CD8-positive, alpha-beta memory T cell (primary cell): ENCODE measurements at regions not wholly inside any gene's neighbourhood (a gene's known extent, or its start where the extent isn't known, plus 50 kb on each side); places are given as distances from the start of the nearest gene placed in this dataset.

Experiments used
- CTCF ChIA-PET: fragments of 350-600 bp; sonication (Branson Sonifier 250); formaldehyde crosslinking; loops from one replicate; lab custom pipeline; 2021; ENCODE audit warnings: antibody characterized with exemption; lab: Charles Lee
- POLR2A ChIA-PET: fragments of 350-600 bp; sonication (Branson Sonifier 250); formaldehyde crosslinking; loops from one replicate; lab custom pipeline; 2021; ENCODE audit warnings: antibody characterized with exemption; lab: Charles Lee
- DNase-seq, 5 donors: peaks; one replicate each; pipeline versions ENCODE4 v3.0.0 to v3.0.0-alpha.2; 2020 to 2022; ENCODE audit warnings: mixed read lengths in 1 of 5
- H3K27ac ChIP-seq: one replicate; pipeline ENCODE4 v1.7.0; 2013; ENCODE audit warnings: low read depth, mild to moderate bottlenecking, low read length, moderate library complexity
- H3K27me3 ChIP-seq: 2 replicates; pipeline ENCODE4 v1.7.0; 2013; ENCODE audit warnings: low read length, mild to moderate bottlenecking; ENCODE audit not compliant: insufficient read depth, poor library complexity, severe bottlenecking
- H3K36me3 ChIP-seq: 2 replicates; pipeline ENCODE4 v1.7.0; 2013; ENCODE audit warnings: mild to moderate bottlenecking, low read length, moderate library complexity; ENCODE audit not compliant: insufficient read depth
- H3K4me1 ChIP-seq: 2 replicates; pipeline ENCODE4 v1.7.0; 2013; ENCODE audit warnings: mild to moderate bottlenecking, low read length, moderate library complexity; ENCODE audit not compliant: insufficient read depth
- H3K4me3 ChIP-seq: 2 replicates; pipeline ENCODE4 v1.7.0; 2013; ENCODE audit warnings: mild to moderate bottlenecking, low read length
- H3K9me3 ChIP-seq: 2 replicates; pipeline ENCODE4 v1.7.0; 2013; ENCODE audit warnings: mild to moderate bottlenecking, low read length
- H3K27ac Mint-ChIP-seq, 8 donors: one replicate each; pipeline ENCODE4 v1.8.0; 2020 to 2021; ENCODE audit warnings: mixed read lengths in 8 of 8, mild to moderate bottlenecking in 6 of 8, inconsistent platforms in 3 of 8, moderate library complexity in 3 of 8
- H3K27me3 Mint-ChIP-seq, 2 donors: one replicate each; pipeline ENCODE4 v1.8.0; 2020 to 2021; ENCODE audit warnings: mixed read lengths in 2 of 2, mild to moderate bottlenecking in 1 of 2, moderate library complexity in 1 of 2
- H3K36me3 Mint-ChIP-seq, 3 donors: one replicate each; pipeline ENCODE4 v1.8.0; 2020 to 2021; ENCODE audit warnings: mixed read lengths in 3 of 3, inconsistent platforms in 1 of 3, mild to moderate bottlenecking in 1 of 3
- H3K4me1 Mint-ChIP-seq, 3 donors: one replicate each; pipeline ENCODE4 v1.8.0; 2020 to 2021; ENCODE audit warnings: mixed read lengths in 3 of 3, inconsistent platforms in 1 of 3, mild to moderate bottlenecking in 1 of 3
- H3K4me3 Mint-ChIP-seq, 7 donors: one replicate each; pipeline ENCODE4 v1.8.0; 2020 to 2021; ENCODE audit warnings: mixed read lengths in 7 of 7, mild to moderate bottlenecking in 6 of 7, moderate library complexity in 4 of 7, inconsistent platforms in 2 of 7
- H3K9me3 Mint-ChIP-seq, 5 donors: one replicate each; pipeline ENCODE4 v1.8.0; 2020 to 2022; ENCODE audit warnings: mixed read lengths in 5 of 5, mild to moderate bottlenecking in 3 of 5, moderate library complexity in 2 of 5, inconsistent platforms in 1 of 5

GRCh38 chr2:181396256-181397123 lies 60.7 kb upstream of the ITGA4 start:
- Histone ChIP-seq H3K36me3 (no peaks in the 10 kb centered on the region), H3K27ac (no peak overlapping the region), H3K4me3 (no peak overlapping the region), H3K4me1 (peaks cover 19% of the 10 kb centered on the region), H3K27me3 (no peaks in the 10 kb centered on the region), H3K9me3 (no peaks in the 10 kb centered on the region)
- Mint-ChIP-seq H3K36me3 (peaks cover 0 to 4% (median 3%) of the 10 kb centered on the region in 3 donors), H3K27ac (peak overlapping the region in 2 of 8 donors; percentile 15 to 22), H3K27me3 (no peaks in the 10 kb centered on the region), H3K4me1 (peaks cover 28 to 48% (median 48%) of the 10 kb centered on the region in 3 donors), H3K4me3 (no peak overlapping the region), H3K9me3 (peaks cover 0 to 3% (median 0%) of the 10 kb centered on the region in 5 donors)
- DNase-seq = no peak
- CTCF ChIA-PET = interaction anchor here (1.7 kb wide), 1 partner anchor 16 kb away, joined by 4 read pairs; no protein-coding TSS in a partner anchor
- POLR2A ChIA-PET = interaction anchor here (0.6 kb wide), 1 partner anchor 138 kb away, joined by 3 read pairs; no protein-coding TSS in a partner anchor

- H3K27ac ChIP-seq = no peak overlapping the region
- H3K9me3 Mint-ChIP-seq = peaks cover 0 to 3% (median 0%) of the 10 kb centered on the region in 5 donors
- DNase-seq = no peak
- H3K36me3 ChIP-seq = no peaks in the 10 kb centered on the region
- H3K4me1 Mint-ChIP-seq = peaks cover 27 to 44% (median 42%) of the 10 kb centered on the region in 3 donors
- H3K27me3 ChIP-seq = no peaks in the 10 kb centered on the region
- no peak overlapping the region for H3K4me3 ChIP-seq
- peak overlapping the region in 1 of 8 donors; percentile 17 for H3K27ac Mint-ChIP-seq
- H3K27me3 Mint-ChIP-seq = no peaks in the 10 kb centered on the region
- no peaks in the 10 kb centered on the region for H3K9me3 ChIP-seq
- H3K4me1 ChIP-seq = peaks cover 19% of the 10 kb centered on the region
- ChIA-PET POLR2A (no interaction called here), CTCF (no interaction called here)
- H3K4me3 Mint-ChIP-seq = no peak overlapping the region
- peaks cover 0 to 3% (median 2%) of the 10 kb centered on the region in 3 donors for H3K36me3 Mint-ChIP-seq
Observed at GRCh38 chr2:181397331-181397730, 59.9 kb upstream of the ITGA4 start.

- CTCF ChIA-PET = interaction anchor here (1.2 kb wide), 1 partner anchor 59 kb away, joined by 3 read pairs; the partner anchor contains the start of gene ITGA4
Observed at GRCh38 chr2:181398000-181398399, 59.2 kb upstream of the ITGA4 start.

DNA sequence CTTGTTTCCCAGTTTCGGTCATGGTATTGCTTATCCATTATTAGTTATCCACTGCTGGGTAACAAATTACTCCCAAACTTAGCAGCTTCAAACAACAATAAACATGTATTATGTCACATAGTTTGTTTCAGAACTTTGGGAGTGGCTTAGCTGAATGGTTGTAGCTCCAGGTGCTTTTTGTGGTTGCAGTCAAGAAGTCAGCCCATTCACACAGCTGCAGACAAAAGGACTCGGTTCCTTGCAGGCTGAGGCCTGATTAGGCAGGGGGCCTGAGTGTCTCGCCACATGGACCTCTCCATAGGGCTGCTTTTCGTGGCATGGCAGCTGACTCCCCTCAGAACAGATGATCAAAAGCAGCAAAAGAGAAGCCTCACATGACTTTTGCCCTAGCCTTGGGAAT lies 58.2 kb upstream of the ITGA4 start:
- Histone ChIP-seq H3K4me3 (no peak overlapping the region), H3K27me3 (no peaks in the 10 kb centered on the region), H3K27ac (no peak overlapping the region), H3K4me1 (peaks cover 15% of the 10 kb centered on the region), H3K36me3 (no peaks in the 10 kb centered on the region), H3K9me3 (no peaks in the 10 kb centered on the region)
- H3K27ac Mint-ChIP-seq = no peak overlapping the region
- H3K9me3 Mint-ChIP-seq = peaks cover 0 to under 1% (median 0%) of the 10 kb centered on the region in 5 donors
- no peaks in the 10 kb centered on the region for H3K27me3 Mint-ChIP-seq
- ChIA-PET POLR2A (no interaction called here), CTCF (interaction anchor here (1.2 kb wide), 1 partner anchor 58 kb away, joined by 3 read pairs; the partner anchor contains the start of gene ITGA4)
- peaks cover 0 to 2% (median 0%) of the 10 kb centered on the region in 3 donors for H3K36me3 Mint-ChIP-seq
- no peak overlapping the region for H3K4me3 Mint-ChIP-seq
- no peak for DNase-seq
- peaks cover 24 to 47% (median 41%) of the 10 kb centered on the region in 3 donors for H3K4me1 Mint-ChIP-seq

More at GRCh38 chr2:181398000-181398399, 59.2 kb upstream of the ITGA4 start:
- Mint-ChIP-seq H3K27me3 (no peaks in the 10 kb centered on the region), H3K36me3 (peaks cover 0 to 3% (median 2%) of the 10 kb centered on the region in 3 donors), H3K4me3 (no peak overlapping the region), H3K4me1 (peaks cover 30 to 48% (median 46%) of the 10 kb centered on the region in 3 donors), H3K27ac (peak overlapping the region in 1 of 8 donors; percentile 17), H3K9me3 (peaks cover 0 to 3% (median 0%) of the 10 kb centered on the region in 5 donors)
- H3K36me3 ChIP-seq = no peaks in the 10 kb centered on the region
- no peak overlapping the region for H3K27ac ChIP-seq
- DNase-seq = no peak
- no peaks in the 10 kb centered on the region for H3K9me3 ChIP-seq
- H3K27me3 ChIP-seq = no peaks in the 10 kb centered on the region
- H3K4me3 ChIP-seq = no peak overlapping the region
- POLR2A ChIA-PET = no interaction called here
- peaks cover 15% of the 10 kb centered on the region for H3K4me1 ChIP-seq

DNA sequence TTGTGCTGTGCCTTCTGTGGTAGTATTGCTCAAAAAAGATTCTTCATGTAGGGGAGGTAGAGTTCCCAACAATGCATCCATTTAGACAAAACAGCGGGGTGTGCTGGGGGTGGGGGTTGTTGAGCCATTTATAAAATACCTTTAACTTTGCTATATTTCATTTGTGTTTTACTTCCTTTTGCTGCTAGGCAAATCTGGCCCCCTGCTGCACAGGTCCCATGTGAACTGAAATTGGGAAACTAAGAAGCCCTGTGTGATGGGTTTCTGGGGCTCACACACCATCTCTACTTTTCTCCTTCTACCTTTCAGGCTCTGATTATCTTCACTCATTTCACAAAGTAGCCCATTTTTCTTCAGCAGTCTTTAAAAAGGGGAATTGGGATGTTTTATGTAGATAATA lies 52.7 kb upstream of the ITGA4 start:
- H3K27me3 Mint-ChIP-seq = no peaks in the 10 kb centered on the region
- H3K27ac Mint-ChIP-seq = peak overlapping the region in 3 of 8 donors; percentile 15 to 35 (median 17)
- DNase-seq = no peak
- POLR2A ChIA-PET = no interaction called here
- no peak overlapping the region for H3K4me3 Mint-ChIP-seq
- no peaks in the 10 kb centered on the region for H3K9me3 ChIP-seq
- H3K36me3 Mint-ChIP-seq = peaks cover 2 to 29% (median 28%) of the 10 kb centered on the region in 3 donors
- no peaks in the 10 kb centered on the region for H3K36me3 ChIP-seq
- CTCF ChIA-PET = no interaction called here
- no peak overlapping the region for H3K4me3 ChIP-seq
- no peaks in the 10 kb centered on the region for H3K27me3 ChIP-seq
- no peaks in the 10 kb centered on the region for H3K9me3 Mint-ChIP-seq
- H3K4me1 ChIP-seq = no peaks in the 10 kb centered on the region
- peaks cover 13 to 34% (median 14%) of the 10 kb centered on the region in 3 donors for H3K4me1 Mint-ChIP-seq
- no peak overlapping the region for H3K27ac ChIP-seq

- Histone ChIP-seq H3K4me1 (no peaks in the 10 kb centered on the region), H3K36me3 (no peaks in the 10 kb centered on the region), H3K27me3 (no peaks in the 10 kb centered on the region), H3K27ac (no peak overlapping the region), H3K4me3 (no peak overlapping the region), H3K9me3 (no peaks in the 10 kb centered on the region)
- Mint-ChIP-seq H3K4me3 (no peak overlapping the region), H3K36me3 (peaks cover 2 to 36% (median 35%) of the 10 kb centered on the region in 3 donors), H3K9me3 (no peaks in the 10 kb centered on the region), H3K27me3 (no peaks in the 10 kb centered on the region), H3K27ac (peak overlapping the region in 1 of 8 donors; percentile 16), H3K4me1 (peaks cover 12 to 34% (median 14%) of the 10 kb centered on the region in 3 donors)
- no peak for DNase-seq
- ChIA-PET CTCF (interaction anchor here (1.0 kb wide), 1 partner anchor 44 kb away, joined by 3 read pairs; no protein-coding TSS in a partner anchor), POLR2A (no interaction called here)
Observed at GRCh38 chr2:181407171-181407570, 50.0 kb upstream of the ITGA4 start.
